ENCODE measurements at regions not wholly inside any gene's neighbourhood (a gene's known extent, or its start where the extent isn't known, plus 50 kb on each side); places are given as distances from the start of the nearest gene placed in this dataset.

DNA sequence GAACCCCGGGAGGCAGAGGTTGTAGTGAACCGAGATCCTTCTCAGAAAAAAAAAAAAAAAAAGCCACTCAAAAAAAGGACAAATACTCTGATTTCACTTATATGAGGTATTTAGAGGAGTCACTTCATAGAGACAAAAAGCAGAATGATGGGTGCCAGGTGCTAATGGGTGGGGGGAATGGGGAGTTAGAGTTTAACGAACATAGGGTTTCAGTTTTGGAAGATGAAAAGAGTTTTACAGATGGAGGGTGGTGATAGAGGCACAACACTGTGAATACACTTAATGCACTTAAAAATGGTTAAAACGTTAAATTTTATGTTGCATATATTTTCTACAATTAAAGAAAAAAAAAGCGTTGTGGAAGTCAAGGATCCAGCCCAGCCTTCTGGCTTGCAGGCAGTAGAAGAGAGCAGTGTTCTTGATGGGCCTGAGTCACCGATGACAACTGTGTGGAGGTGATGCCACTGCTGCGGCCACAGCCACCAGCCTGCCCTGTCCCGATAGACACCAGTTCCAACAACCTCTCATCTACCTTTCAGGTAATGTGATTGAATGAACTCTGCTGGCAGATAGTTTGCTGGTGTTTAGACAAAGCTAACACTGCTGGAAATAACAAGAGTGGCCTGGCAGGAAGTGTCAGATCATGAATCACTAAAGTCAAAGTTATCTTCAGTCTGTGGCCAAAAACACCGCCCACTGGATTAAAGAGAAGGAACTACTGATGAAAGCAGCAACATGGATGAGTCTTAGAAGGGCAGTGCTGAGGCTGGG lies 49.9 kb upstream of the COX10 start:
- Mint-ChIP-seq H3K4me3 (no peak overlapping the region), H3K4me1 (no peaks in the 10 kb centered on the region), H3K27ac (no peak overlapping the region), H3K9me3 (ENCODE audit: insufficient read depth) (no peaks in the 10 kb centered on the region), H3K27me3 (no peaks in the 10 kb centered on the region)
- Histone ChIP-seq H3K79me2 (ENCODE audit: control insufficient read depth, insufficient read depth, low read length) (no peaks in the 10 kb centered on the region), H3K4me3 (ENCODE audit: control extremely low read depth in 1 of 5, extremely low read depth in 1 of 5, insufficient read depth in 1 of 5, low read depth in 2 of 5, low read length in 4 of 5) (no peak overlapping the region), H3K9ac (ENCODE audit: low read length) (no peak overlapping the region), H3K36me3 (replicated peaks in 1 of 2; ENCODE audit: control extremely low read depth in 1 of 2, control insufficient read depth in 1 of 2, extremely low read depth in 1 of 2, insufficient read depth in 2 of 2, low read length in 1 of 2) (no peaks in the 10 kb centered on the region), H3K4me2 (replicated peaks; ENCODE audit: low read depth, low read length, poor library complexity, severe bottlenecking) (no peak overlapping the region), H3K4me1 (ENCODE audit: control insufficient read depth in 2 of 2, insufficient read depth in 2 of 2, low read length in 2 of 2) (no peaks in the 10 kb centered on the region), H3K9me3 (ENCODE audit: control extremely low read depth in 1 of 3, control insufficient read depth in 2 of 3, insufficient read depth in 1 of 3, low read length in 2 of 3) (peaks cover 0 to 3% (median 0%) of the 10 kb centered on the region in 3 donors), H3K27ac (ENCODE audit: low read length in 2 of 2) (no peak overlapping the region), H4K20me1 (ENCODE audit: control insufficient read depth, insufficient read depth, low read length, poor library complexity, severe bottlenecking) (no peaks in the 10 kb centered on the region), H3K27me3 (replicated peaks in 1 of 4; ENCODE audit: control extremely low read depth in 1 of 4, control insufficient read depth in 3 of 4, insufficient read depth in 4 of 4, low read length in 3 of 4) (peaks cover 0 to 2% (median 0%) of the 10 kb centered on the region in 4 experiments), H2AFZ (ENCODE audit: insufficient read depth, low read depth, low read length, poor library complexity, severe bottlenecking) (no peak overlapping the region)
- CTCF ChIA-PET = no interaction called here
- no peak for TF ChIP-seq EZH2 (IDR thresholded peaks at IDR 0.05; ENCODE audit: borderline replicate concordance, insufficient read depth, low read depth, low read length, poor library complexity, severe bottlenecking)
- TF ChIP-seq, protein P1, sequence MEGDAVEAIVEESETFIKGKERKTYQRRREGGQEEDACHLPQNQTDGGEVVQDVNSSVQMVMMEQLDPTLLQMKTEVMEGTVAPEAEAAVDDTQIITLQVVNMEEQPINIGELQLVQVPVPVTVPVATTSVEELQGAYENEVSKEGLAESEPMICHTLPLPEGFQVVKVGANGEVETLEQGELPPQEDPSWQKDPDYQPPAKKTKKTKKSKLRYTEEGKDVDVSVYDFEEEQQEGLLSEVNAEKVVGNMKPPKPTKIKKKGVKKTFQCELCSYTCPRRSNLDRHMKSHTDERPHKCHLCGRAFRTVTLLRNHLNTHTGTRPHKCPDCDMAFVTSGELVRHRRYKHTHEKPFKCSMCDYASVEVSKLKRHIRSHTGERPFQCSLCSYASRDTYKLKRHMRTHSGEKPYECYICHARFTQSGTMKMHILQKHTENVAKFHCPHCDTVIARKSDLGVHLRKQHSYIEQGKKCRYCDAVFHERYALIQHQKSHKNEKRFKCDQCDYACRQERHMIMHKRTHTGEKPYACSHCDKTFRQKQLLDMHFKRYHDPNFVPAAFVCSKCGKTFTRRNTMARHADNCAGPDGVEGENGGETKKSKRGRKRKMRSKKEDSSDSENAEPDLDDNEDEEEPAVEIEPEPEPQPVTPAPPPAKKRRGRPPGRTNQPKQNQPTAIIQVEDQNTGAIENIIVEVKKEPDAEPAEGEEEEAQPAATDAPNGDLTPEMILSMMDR (IDR thresholded peaks at IDR 0.05) = no peak
- POLR2A ChIA-PET = no interaction called here
- intact Hi-C loops (cut with micrococcal nuclease) = no loop called here
- DNase-seq (no peak), ATAC-seq (ENCODE audit: low read depth) (no peak)
- 67% methylated on average over 1 of the region's 9 CpGs for WGBS (ENCODE audit: insufficient coverage)

Measured in B cell (primary cell).